Ovary (tissue), 3 donors: ENCODE measurements at regions not wholly inside any gene's neighbourhood (a gene's known extent, or its start where the extent isn't known, plus 50 kb on each side); places are given as distances from the start of the nearest gene placed in this dataset.

Experiments
- CTCF ChIP-seq, 3 donors: fragments of 450-650 bp in 2 of 3; fragments of 200-600 bp in 1 of 3; IDR thresholded peaks; one replicate each; pipeline versions ENCODE4 v1.5.1 to v1.8.0; 2016 to 2022; ENCODE audit warnings: antibody characterized with exemption in 3 of 3, mild to moderate bottlenecking in 1 of 3
- EP300 ChIP-seq: sonication (generic); formaldehyde crosslinking; IDR thresholded peaks from one replicate; pipeline ENCODE4 v1.6.1; 2017; ENCODE audit warnings: antibody characterized with exemption
- POLR2A ChIP-seq: fragments of 450-650 bp; IDR thresholded peaks from one replicate; pipeline ENCODE4 v1.6.1; 2017; ENCODE audit warnings: antibody characterized with exemption, mild to moderate bottlenecking, moderate library complexity
- donor health status: DM: no; HTN: no; CAD: no.

- TF ChIP-seq CTCF (IDR thresholded peaks at IDR 0.05): no peak
- no peak for TF ChIP-seq EP300
- no peak for TF ChIP-seq POLR2A
Observed at GRCh38 chr11:24375931-24376330, 120.9 kb upstream of the LUZP2 start.
